NCI-H2196 (cell line): ENCODE measurements at regions not wholly inside any gene's neighbourhood (a gene's known extent, or its start where the extent isn't known, plus 50 kb on each side); places are given as distances from the start of the nearest gene placed in this dataset.
A peak's percentile ranks its signal among the peaks of the same experiment; 100 is the strongest.

Experiments
- DNase-seq: peaks from one replicate; lab custom pipeline; 2025; ENCODE audit not compliant: unreplicated experiment; lab: John Stamatoyannopoulos, UW

- no peak for DNase-seq
These were observed 242.0 kb upstream of the SEMA6D start for GRCh38 chr15:47475336-47475735.

GRCh38 chr15:47477341-47477740, 240.0 kb upstream of the SEMA6D start:
- peak; percentile 6 for DNase-seq

GRCh38 chr15:47484059-47484458, 233.2 kb upstream of the SEMA6D start:
- DNase-seq = no peak

GRCh38 chr15:47484997-47485396, 232.3 kb upstream of the SEMA6D start:
- DNase-seq = no peak

- no peak for DNase-seq
These were observed 231.9 kb upstream of the SEMA6D start for GRCh38 chr15:47485419-47485818.

GRCh38 chr15:47486040-47486439, 231.3 kb upstream of the SEMA6D start:
- no peak for DNase-seq

GRCh38 chr15:47492195-47492594, 225.1 kb upstream of the SEMA6D start:
- DNase-seq = no peak

GRCh38 chr15:47493357-47494247, 223.7 kb upstream of the SEMA6D start:
- no peak for DNase-seq

- DNase-seq = no peak
These were observed 220.7 kb upstream of the SEMA6D start for GRCh38 chr15:47496343-47497185.

- DNase-seq = no peak
These were observed 216.5 kb upstream of the SEMA6D start for GRCh38 chr15:47500842-47501241.

- no peak for DNase-seq
These were observed 215.3 kb upstream of the SEMA6D start for GRCh38 chr15:47502041-47502440.

- DNase-seq = no peak
These were observed 213.4 kb upstream of the SEMA6D start for GRCh38 chr15:47503876-47504275.

GRCh38 chr15:47504624-47505256, 212.6 kb upstream of the SEMA6D start:
- DNase-seq = no peak

GRCh38 chr15:47505712-47506328, 211.5 kb upstream of the SEMA6D start:
- no peak for DNase-seq

GRCh38 chr15:47506329-47507100, 210.8 kb upstream of the SEMA6D start:
- peak; percentile 5 for DNase-seq

GRCh38 chr15:47507221-47507985, 209.9 kb upstream of the SEMA6D start:
- DNase-seq = no peak

- DNase-seq = no peak
These were observed 206.0 kb upstream of the SEMA6D start for GRCh38 chr15:47511261-47511660.

- no peak for DNase-seq
These were observed 203.8 kb upstream of the SEMA6D start for GRCh38 chr15:47513471-47513870.

GRCh38 chr15:47514200-47514652, 203.1 kb upstream of the SEMA6D start:
- DNase-seq = no peak
